Endothelial cell of umbilical vein (primary cell): ENCODE measurements at regions not wholly inside any gene's neighbourhood (a gene's known extent, or its start where the extent isn't known, plus 50 kb on each side); places are given as distances from the start of the nearest gene placed in this dataset.
A peak's percentile ranks its signal among the peaks of the same experiment; 100 is the strongest.

Source experiments
- BruUV-seq: library from RNA; stranded (reverse); fragments of 400-500 nt; replicated peaks from 2 replicates; lab custom pipeline; 2021; lab: Mats Ljungman, UMichigan
- CTCF ChIA-PET: fragments of 300-600, 350-600 bp; sonication (Branson Sonifier 250); formaldehyde crosslinking; loops from one replicate; lab custom pipeline; 2021; ENCODE audit warnings: antibody characterized with exemption, inconsistent platforms; lab: Charles Lee
- POLR2A ChIA-PET: fragments of 300-600, 350-600 bp; sonication (Branson Sonifier 250); formaldehyde crosslinking; loops from one replicate; lab custom pipeline; 2021; ENCODE audit warnings: antibody characterized with exemption, inconsistent platforms; lab: Charles Lee
- DNase-seq: peaks from one replicate; pipeline ENCODE4 v3.0.0-alpha.2; 2011; ENCODE audit warnings: low read depth, low spot score
- FAIRE-seq: peaks from 2 replicates; lab custom pipeline; 2011; peaks lifted over from hg19 to GRCh38; lab: Jason Lieb, UNC
- H2AFZ ChIP-seq: 2 replicates; pipeline ENCODE4 v1.6.0; 2012; ENCODE audit warnings: low read depth, low read length, control low read depth, inconsistent platforms
- H3K27ac ChIP-seq: 2 replicates; pipeline ENCODE4 v1.5.1; 2011; ENCODE audit warnings: low read depth, mild to moderate bottlenecking, control low read depth, low read length, moderate library complexity; ENCODE audit not compliant: insufficient read depth
- H3K27me3 ChIP-seq, 2 experiments: 2 replicates each; pipeline versions ENCODE4 v1.6.0 to v1.6.1; 2011; ENCODE audit warnings: low read length in 2 of 2, mixed read lengths in 1 of 2; ENCODE audit not compliant: control insufficient read depth in 2 of 2, insufficient read depth in 2 of 2
- H3K36me3 ChIP-seq, 2 experiments: 2 replicates in 1 of 2; 3 replicates in 1 of 2; pipeline ENCODE4 v1.5.1; 2011; ENCODE audit warnings: low read length in 2 of 2, mild to moderate bottlenecking in 1 of 2, moderate library complexity in 1 of 2; ENCODE audit not compliant: control insufficient read depth in 2 of 2, insufficient read depth in 2 of 2; ENCODE audit errors: extremely low read depth in 1 of 2
- H3K4me1 ChIP-seq: 3 replicates; pipeline ENCODE4 v1.5.1; 2011; ENCODE audit warnings: mild to moderate bottlenecking, low read length; ENCODE audit not compliant: control insufficient read depth, insufficient read depth; ENCODE audit errors: extremely low read depth
- H3K4me2 ChIP-seq: 2 replicates; pipeline ENCODE4 v1.6.1; 2011; ENCODE audit warnings: low read length, control low read depth, mixed read lengths; ENCODE audit not compliant: insufficient read depth
- H3K4me3 ChIP-seq, 3 experiments: fragments of 200-600 bp in 1 of 3; sonication (generic), shearing (Covaris generic) in 1 of 3; replicated peaks in 1 of 3; 2 replicates each; pipeline ENCODE4 v1.5.1; 2011 to 2016; ENCODE audit warnings: control low read depth in 3 of 3, low read length in 3 of 3, mild to moderate bottlenecking in 2 of 3, inconsistent platforms in 1 of 3, low read depth in 1 of 3, moderate library complexity in 1 of 3; ENCODE audit not compliant: insufficient read depth in 1 of 3
- H3K79me2 ChIP-seq: 2 replicates; pipeline ENCODE4 v1.6.0; 2012; ENCODE audit warnings: low read length, inconsistent platforms; ENCODE audit not compliant: control insufficient read depth, insufficient read depth
- H3K9ac ChIP-seq: replicated peaks from 2 replicates; pipeline ENCODE3; 2011; ENCODE audit warnings: low read length, control low read depth; ENCODE audit not compliant: insufficient read depth; ENCODE audit errors: extremely low read depth
- H3K9me1 ChIP-seq: replicated peaks from 3 replicates; pipeline ENCODE4 v1.6.0; 2011; ENCODE audit warnings: mild to moderate bottlenecking, low read length; ENCODE audit not compliant: control insufficient read depth, insufficient read depth; ENCODE audit errors: extremely low read depth
- H3K9me3 ChIP-seq: replicated peaks from 2 replicates; pipeline ENCODE4 v1.5.1; 2012; ENCODE audit warnings: low read length, inconsistent platforms; ENCODE audit not compliant: control insufficient read depth, insufficient read depth
- H4K20me1 ChIP-seq: replicated peaks from 2 replicates; pipeline ENCODE3; 2011; ENCODE audit warnings: mild to moderate bottlenecking, low read length; ENCODE audit not compliant: control insufficient read depth, insufficient read depth; ENCODE audit errors: extremely low read depth
- EZH2 ChIP-seq: IDR thresholded peaks from 2 replicates; pipeline ENCODE4 v1.6.1; 2012; ENCODE audit warnings: borderline replicate concordance, low read depth, mild to moderate bottlenecking, moderate library complexity, low read length, inconsistent platforms; ENCODE audit not compliant: severe bottlenecking
- FOS ChIP-seq: IDR thresholded peaks from 2 replicates; pipeline ENCODE4 v1.6.1; 2011; ENCODE audit warnings: mild to moderate bottlenecking, low read length, moderate library complexity, borderline replicate concordance; ENCODE audit not compliant: insufficient read depth
- GATA2 ChIP-seq: IDR thresholded peaks from 2 replicates; pipeline ENCODE4 v1.7.0; 2011; ENCODE audit warnings: low read depth, mild to moderate bottlenecking, moderate library complexity, mixed read lengths, low read length; ENCODE audit not compliant: insufficient read length, insufficient read depth
- JUN ChIP-seq: IDR thresholded peaks from 2 replicates; pipeline ENCODE4 v1.6.1; 2011; ENCODE audit warnings: borderline replicate concordance, low read depth; ENCODE audit not compliant: insufficient read length, insufficient read depth
- MYC ChIP-seq: IDR thresholded peaks from one replicate; pipeline ENCODE4 v1.6.1; 2011; ENCODE audit warnings: mild to moderate bottlenecking, low read depth, low read length
- POLR2A ChIP-seq: IDR thresholded peaks from 2 replicates; pipeline ENCODE4 v1.6.1; 2012; ENCODE audit warnings: low read depth, mild to moderate bottlenecking, control low read depth, low read length
- POLR2AphosphoS5 ChIP-seq: IDR thresholded peaks from 2 replicates; pipeline ENCODE4 v1.6.1; 2012; ENCODE audit warnings: low read depth, mild to moderate bottlenecking, control low read depth, low read length, moderate library complexity; ENCODE audit not compliant: insufficient read depth
- dilution Hi-C: fragments of 300-500 bp; cut with MboI; formaldehyde crosslinking; loops from one replicate; pipeline ENCODE4 v1.15.0; 2019; ENCODE audit warnings: low sequenced_read_pairs; ENCODE audit not compliant: extremely low pct_ligation_motif_present
- intact Hi-C: fragments of 100-400 bp; cut with micrococcal nuclease; formaldehyde crosslinking; loops from one replicate; pipeline ENCODE4 v1.10.0; 2022
- TF ChIP-seq, protein P1 (sequence below): IDR thresholded peaks from 2 replicates; pipeline ENCODE4 v1.6.1; 2011; ENCODE audit not compliant: insufficient read depth, insufficient read length
- TF ChIP-seq, protein P2 (sequence below), 2 donors: IDR thresholded peaks; 1 replicate in 1 of 2; 2 replicates in 1 of 2; pipeline ENCODE4 v1.5.1; 2011; ENCODE audit warnings: low read length in 2 of 2, mild to moderate bottlenecking in 2 of 2, moderate library complexity in 2 of 2, control low read depth in 1 of 2, inconsistent platforms in 1 of 2, low read depth in 1 of 2; ENCODE audit not compliant: insufficient read depth in 1 of 2; ENCODE audit errors: extremely low read depth in 1 of 2

DNA sequence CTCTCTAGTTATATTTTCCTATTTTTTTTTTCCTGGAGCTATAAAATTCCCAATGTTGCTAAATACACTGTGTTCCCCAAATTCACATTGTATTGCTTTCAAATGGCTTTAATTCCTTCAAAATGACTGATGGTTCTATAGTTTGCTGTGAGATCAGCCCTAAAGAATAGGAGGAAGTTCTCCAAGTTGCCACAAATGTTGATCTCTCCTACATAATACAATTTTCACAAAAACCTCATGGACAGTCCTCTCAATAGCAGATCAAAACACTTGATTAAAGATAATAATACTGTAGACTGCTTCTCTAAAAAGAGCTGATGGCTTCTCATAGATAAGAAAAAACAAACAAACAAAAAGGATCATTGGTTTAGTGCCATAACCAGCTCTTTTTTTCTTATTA is 97.8 kb upstream of the CAV2 start:
- peak; percentile 61 for DNase-seq
- dilution Hi-C loops (no loop called here), intact Hi-C loops (no loop called here)
- no TSS peak for BruUV-seq
- H3K36me3 ChIP-seq: no peaks in the 10 kb centered on the region
- TF ChIP-seq JUN (no peak), EZH2 (no peak), GATA2 (no peak)
- no peaks in the 10 kb centered on the region for H4K20me1 ChIP-seq
- H3K4me3 ChIP-seq: no peak overlapping the region
- no peak overlapping the region for H2AFZ ChIP-seq
- CTCF ChIA-PET: interaction anchor here (1.0 to 1.5 kb wide), 4 partner anchors 9 to 187 kb away, joined by 3 to 4 read pairs (median 4); no protein-coding TSS in a partner anchor
- peak; percentile 59 for FAIRE-seq
- no peaks in the 10 kb centered on the region for H3K27me3 ChIP-seq
- H3K4me2 ChIP-seq: no peak overlapping the region
- no peaks in the 10 kb centered on the region for H3K79me2 ChIP-seq
- H3K9me3 ChIP-seq: no peaks in the 10 kb centered on the region
- peaks cover 6% of the 10 kb centered on the region for H3K4me1 ChIP-seq
- no peak overlapping the region for H3K9ac ChIP-seq
- POLR2A ChIA-PET: no interaction called here
- H3K9me1 ChIP-seq: no peaks in the 10 kb centered on the region
- no peak overlapping the region for H3K27ac ChIP-seq

DNA sequence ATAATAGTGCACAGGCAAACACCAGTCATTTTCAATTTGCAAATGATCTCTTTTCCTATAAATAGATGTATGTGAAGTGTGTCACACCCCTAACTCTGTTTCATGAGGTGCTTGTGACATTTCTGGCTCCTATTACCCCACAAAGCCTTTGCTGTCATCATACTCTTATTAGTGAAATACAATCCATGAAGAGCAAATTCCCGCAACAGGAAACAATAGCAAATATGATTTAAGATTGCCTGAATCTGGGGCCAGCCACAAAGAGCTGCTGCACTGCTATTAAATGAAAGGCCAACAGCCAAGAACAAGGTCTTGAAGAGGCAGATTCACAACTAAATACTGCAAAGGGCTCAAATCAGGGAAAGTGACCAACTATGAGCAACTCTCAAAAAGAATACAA is 96.3 kb upstream of the CAV2 start:
- dilution Hi-C loops (no loop called here), intact Hi-C loops (no loop called here)
- Histone ChIP-seq H3K9ac (no peak overlapping the region), H3K9me3 (no peaks in the 10 kb centered on the region), H3K79me2 (no peaks in the 10 kb centered on the region), H3K4me2 (no peak overlapping the region), H2AFZ (no peak overlapping the region), H3K4me1 (peaks cover 21% of the 10 kb centered on the region), H3K4me3 (no peak overlapping the region), H3K9me1 (no peaks in the 10 kb centered on the region), H3K36me3 (no peaks in the 10 kb centered on the region), H4K20me1 (no peaks in the 10 kb centered on the region), H3K27me3 (no peaks in the 10 kb centered on the region), H3K27ac (no peak overlapping the region)
- CTCF ChIA-PET: no interaction called here
- peak; percentile 50 for DNase-seq
- FAIRE-seq: no peak
- BruUV-seq: no TSS peak
- TF ChIP-seq, protein P1, sequence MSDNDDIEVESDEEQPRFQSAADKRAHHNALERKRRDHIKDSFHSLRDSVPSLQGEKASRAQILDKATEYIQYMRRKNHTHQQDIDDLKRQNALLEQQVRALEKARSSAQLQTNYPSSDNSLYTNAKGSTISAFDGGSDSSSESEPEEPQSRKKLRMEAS: no peak
- TF ChIP-seq, protein P2, sequence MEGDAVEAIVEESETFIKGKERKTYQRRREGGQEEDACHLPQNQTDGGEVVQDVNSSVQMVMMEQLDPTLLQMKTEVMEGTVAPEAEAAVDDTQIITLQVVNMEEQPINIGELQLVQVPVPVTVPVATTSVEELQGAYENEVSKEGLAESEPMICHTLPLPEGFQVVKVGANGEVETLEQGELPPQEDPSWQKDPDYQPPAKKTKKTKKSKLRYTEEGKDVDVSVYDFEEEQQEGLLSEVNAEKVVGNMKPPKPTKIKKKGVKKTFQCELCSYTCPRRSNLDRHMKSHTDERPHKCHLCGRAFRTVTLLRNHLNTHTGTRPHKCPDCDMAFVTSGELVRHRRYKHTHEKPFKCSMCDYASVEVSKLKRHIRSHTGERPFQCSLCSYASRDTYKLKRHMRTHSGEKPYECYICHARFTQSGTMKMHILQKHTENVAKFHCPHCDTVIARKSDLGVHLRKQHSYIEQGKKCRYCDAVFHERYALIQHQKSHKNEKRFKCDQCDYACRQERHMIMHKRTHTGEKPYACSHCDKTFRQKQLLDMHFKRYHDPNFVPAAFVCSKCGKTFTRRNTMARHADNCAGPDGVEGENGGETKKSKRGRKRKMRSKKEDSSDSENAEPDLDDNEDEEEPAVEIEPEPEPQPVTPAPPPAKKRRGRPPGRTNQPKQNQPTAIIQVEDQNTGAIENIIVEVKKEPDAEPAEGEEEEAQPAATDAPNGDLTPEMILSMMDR (IDR thresholded peaks at IDR 0.05; ENCODE audit: extremely low read depth in 1 of 2, insufficient read depth in 1 of 2, low read depth in 1 of 2, low read length in 2 of 2): no peak
- TF ChIP-seq JUN (no peak), POLR2AphosphoS5 (no peak), MYC (no peak), EZH2 (no peak), FOS (no peak), POLR2A (no peak), GATA2 (no peak)
- POLR2A ChIA-PET: no interaction called here
